Neural progenitor cell (in vitro differentiated cells): ENCODE measurements at regions not wholly inside any gene's neighbourhood (a gene's known extent, or its start where the extent isn't known, plus 50 kb on each side); places are given as distances from the start of the nearest gene placed in this dataset.

Experiments
- DNase-seq: peaks from one replicate; pipeline ENCODE4 v3.0.0-alpha.2; 2016; ENCODE audit warnings: low spot score
- H2AFZ ChIP-seq: fragments of 200-600 bp; sonication (generic); replicated peaks from 2 replicates; pipeline ENCODE4 v1.6.1; 2016; ENCODE audit warnings: antibody characterized with exemption
- H3F3A ChIP-seq: fragments of 200-600 bp; sonication (generic); 2 replicates; pipeline ENCODE4 v1.6.1; 2016; ENCODE audit warnings: antibody characterized with exemption, low read depth
- H3K27ac ChIP-seq: fragments of 200-600 bp; sonication (generic); 2 replicates; pipeline ENCODE4 v1.5.1; 2016; ENCODE audit warnings: mild to moderate bottlenecking
- H3K27me3 ChIP-seq: fragments of 200-600 bp; sonication (generic); 2 replicates; pipeline ENCODE4 v1.6.1; 2016; ENCODE audit warnings: mild to moderate bottlenecking, moderate library complexity
- H3K36me3 ChIP-seq: fragments of 200-600 bp; sonication (generic); 2 replicates; pipeline ENCODE4 v1.5.1; 2016
- H3K4me1 ChIP-seq: fragments of 200-600 bp; sonication (generic); 2 replicates; pipeline ENCODE4 v1.6.1; 2016; ENCODE audit warnings: mixed run types
- H3K4me2 ChIP-seq: fragments of 200-600 bp; sonication (generic); 2 replicates; pipeline ENCODE4 v1.6.1; 2016
- H3K4me3 ChIP-seq: fragments of 200-600 bp; sonication (generic); 2 replicates; pipeline ENCODE4 v1.5.1; 2016
- H3K79me2 ChIP-seq: fragments of 200-600 bp; sonication (generic); 2 replicates; pipeline ENCODE4 v1.6.1; 2016; ENCODE audit warnings: low read depth
- H3K9ac ChIP-seq: fragments of 200-600 bp; sonication (generic); 2 replicates; pipeline ENCODE4 v1.6.1; 2016
- H3K9me3 ChIP-seq: fragments of 200-600 bp; sonication (generic); 2 replicates; pipeline ENCODE4 v1.5.1; 2016; ENCODE audit warnings: low read depth
- H4K20me1 ChIP-seq: fragments of 200-600 bp; sonication (generic); 2 replicates; pipeline ENCODE4 v1.6.1; 2016; ENCODE audit warnings: low read depth
- H3K27ac Mint-ChIP-seq: 3 replicates; pipeline ENCODE4 v1.8.0; 2021; ENCODE audit warnings: mixed read lengths
- H3K27me3 Mint-ChIP-seq: 2 replicates; pipeline ENCODE4 v1.8.0; 2022; ENCODE audit warnings: low read depth, mild to moderate bottlenecking, inconsistent platforms, moderate library complexity, mixed read lengths; ENCODE audit not compliant: insufficient read depth
- H3K36me3 Mint-ChIP-seq: 3 replicates; pipeline ENCODE4 v1.8.0; 2021; ENCODE audit warnings: mixed read lengths
- H3K4me1 Mint-ChIP-seq: 3 replicates; pipeline ENCODE4 v1.8.0; 2021; ENCODE audit warnings: mixed read lengths
- H3K4me3 Mint-ChIP-seq: 3 replicates; pipeline ENCODE4 v1.8.0; 2021; ENCODE audit warnings: mild to moderate bottlenecking, moderate library complexity, mixed read lengths
- H3K9me3 Mint-ChIP-seq: 3 replicates; pipeline ENCODE4 v1.8.0; 2020; ENCODE audit warnings: mixed read lengths
- CTCF ChIP-seq: fragments of 200-600 bp; sonication (generic); IDR thresholded peaks from 2 replicates; pipeline ENCODE4 v1.5.1; 2017; ENCODE audit warnings: antibody characterized with exemption, mild to moderate bottlenecking
- EZH2 ChIP-seq: fragments of 200-600 bp; sonication (generic); IDR thresholded peaks from 2 replicates; pipeline ENCODE4 v1.6.1; 2017; ENCODE audit warnings: antibody characterized with exemption, mild to moderate bottlenecking, moderate library complexity
- EZH2phosphoT487 ChIP-seq: fragments of 200-600 bp; sonication (generic); IDR thresholded peaks from 2 replicates; pipeline ENCODE4 v1.6.1; 2017; ENCODE audit warnings: antibody characterized with exemption

GRCh38 chr1:87926921-87927320, 598.2 kb downstream of the LMO4 start:
- Histone ChIP-seq H2AFZ (no peak overlapping the region), H3F3A (no peaks in the 10 kb centered on the region), H3K4me2 (no peak overlapping the region), H4K20me1 (no peaks in the 10 kb centered on the region), H3K36me3 (no peaks in the 10 kb centered on the region), H3K27ac (no peak overlapping the region), H3K27me3 (no peaks in the 10 kb centered on the region), H3K79me2 (no peaks in the 10 kb centered on the region), H3K4me1 (peaks cover 5% of the 10 kb centered on the region), H3K9ac (no peak overlapping the region), H3K4me3 (no peak overlapping the region), H3K9me3 (peaks cover 10% of the 10 kb centered on the region)
- peaks cover 6% of the 10 kb centered on the region for H3K4me1 Mint-ChIP-seq
- H3K9me3 Mint-ChIP-seq, result peaks cover 4% of the 10 kb centered on the region
- no peaks in the 10 kb centered on the region for H3K36me3 Mint-ChIP-seq
- H3K27me3 Mint-ChIP-seq, result peaks cover 2% of the 10 kb centered on the region
- H3K4me3 Mint-ChIP-seq, result no peak overlapping the region
- TF ChIP-seq EZH2phosphoT487 (no peak), CTCF (no peak), EZH2 (no peak)
- no peak overlapping the region for H3K27ac Mint-ChIP-seq
- DNase-seq, result no peak

DNA sequence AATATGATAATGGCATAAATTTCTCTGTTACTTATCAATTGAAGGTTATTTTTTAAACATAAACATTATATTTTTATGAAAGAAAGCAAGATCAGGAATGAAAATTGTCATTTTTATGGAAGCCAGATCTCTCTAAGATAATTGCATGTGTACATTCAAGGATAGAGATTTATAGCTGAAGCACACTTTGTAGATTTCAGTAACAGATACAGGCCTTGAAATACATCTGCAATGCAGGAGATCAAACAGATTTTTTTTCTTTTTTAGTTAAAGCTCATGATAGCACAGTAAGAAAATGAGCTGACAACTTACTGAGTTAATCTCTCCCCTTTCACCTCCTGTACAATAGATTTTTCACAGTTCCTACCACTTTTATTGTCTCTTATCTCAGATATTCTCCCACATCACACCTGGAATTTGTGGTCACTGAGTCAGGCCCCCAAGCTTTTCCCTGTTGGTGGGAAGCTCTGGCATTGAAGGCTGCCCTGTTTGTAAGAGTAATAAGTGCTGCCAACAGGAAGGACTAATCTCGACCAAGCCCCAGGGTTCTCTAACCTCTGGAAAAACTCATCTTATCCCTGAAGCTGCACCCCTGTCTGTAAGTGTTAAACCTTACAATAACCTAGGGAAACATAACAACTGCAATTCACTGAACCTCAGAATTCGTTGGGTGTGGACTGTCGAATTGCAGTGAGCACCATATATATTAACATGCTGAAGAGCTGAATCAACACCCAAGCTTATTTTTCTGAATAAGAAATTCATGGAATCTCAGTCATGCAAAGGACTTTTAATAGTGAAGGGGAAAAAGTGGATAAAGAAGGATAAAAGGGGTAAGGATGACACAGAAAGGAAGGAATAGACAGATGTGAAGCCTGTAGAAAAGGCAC, 599.0 kb downstream of the LMO4 start:
- Histone ChIP-seq H3K27me3 (no peaks in the 10 kb centered on the region), H4K20me1 (no peaks in the 10 kb centered on the region), H2AFZ (no peak overlapping the region), H3K4me3 (no peak overlapping the region), H3F3A (no peaks in the 10 kb centered on the region), H3K9me3 (peaks cover 10% of the 10 kb centered on the region), H3K4me1 (peaks cover 5% of the 10 kb centered on the region), H3K4me2 (no peak overlapping the region), H3K36me3 (no peaks in the 10 kb centered on the region), H3K79me2 (no peaks in the 10 kb centered on the region), H3K27ac (no peak overlapping the region), H3K9ac (no peak overlapping the region)
- Mint-ChIP-seq H3K27me3 (peaks cover 2% of the 10 kb centered on the region), H3K36me3 (no peaks in the 10 kb centered on the region), H3K27ac (no peak overlapping the region), H3K4me3 (no peak overlapping the region), H3K9me3 (peaks cover 4% of the 10 kb centered on the region), H3K4me1 (peaks cover 6% of the 10 kb centered on the region)
- TF ChIP-seq EZH2phosphoT487 (no peak), CTCF (no peak), EZH2 (no peak)
- DNase-seq, result no peak

GRCh38 chr1:87928623-87929022, 599.9 kb downstream of the LMO4 start:
- Histone ChIP-seq H3K27ac (no peak overlapping the region), H3F3A (no peaks in the 10 kb centered on the region), H2AFZ (no peak overlapping the region), H3K4me3 (no peak overlapping the region), H3K4me1 (peaks cover 5% of the 10 kb centered on the region), H3K9ac (no peak overlapping the region), H3K27me3 (no peaks in the 10 kb centered on the region), H3K4me2 (no peak overlapping the region), H4K20me1 (no peaks in the 10 kb centered on the region), H3K79me2 (no peaks in the 10 kb centered on the region), H3K36me3 (no peaks in the 10 kb centered on the region), H3K9me3 (peaks cover 10% of the 10 kb centered on the region)
- TF ChIP-seq EZH2phosphoT487 (no peak), CTCF (no peak), EZH2 (no peak)
- peaks cover 2% of the 10 kb centered on the region for H3K27me3 Mint-ChIP-seq
- H3K4me3 Mint-ChIP-seq, result no peak overlapping the region
- peaks cover 4% of the 10 kb centered on the region for H3K9me3 Mint-ChIP-seq
- H3K27ac Mint-ChIP-seq, result no peak overlapping the region
- no peak for DNase-seq
- H3K4me1 Mint-ChIP-seq, result peaks cover 6% of the 10 kb centered on the region
- no peaks in the 10 kb centered on the region for H3K36me3 Mint-ChIP-seq
